Kidney (tissue), 13 donors: ENCODE measurements at regions not wholly inside any gene's neighbourhood (a gene's known extent, or its start where the extent isn't known, plus 50 kb on each side); places are given as distances from the start of the nearest gene placed in this dataset.
A peak's percentile ranks its signal among the peaks of the same experiment; 100 is the strongest.

ENCODE experiments used
- DNase-seq, 5 donors: peaks; one replicate each; pipeline ENCODE4 v3.0.0-alpha.2; 2013 to 2020
- FAIRE-seq: peaks from 2 replicates; lab custom pipeline; 2012; peaks lifted over from hg19 to GRCh38; lab: Jason Lieb, UNC
- H3K27ac ChIP-seq, 2 donors: one replicate each; pipeline ENCODE4 v1.7.0; 2013; ENCODE audit warnings: low read depth in 2 of 2, low read length in 2 of 2, inconsistent platforms in 1 of 2
- H3K27me3 ChIP-seq: one replicate; pipeline ENCODE4 v1.7.1; 2013; ENCODE audit warnings: low read length, inconsistent platforms; ENCODE audit not compliant: control insufficient read depth, insufficient read depth
- H3K36me3 ChIP-seq, 3 donors: one replicate each; pipeline versions ENCODE4 v1.7.0 to v1.7.1; 2013; ENCODE audit warnings: low read length in 3 of 3, control low read depth in 1 of 3, inconsistent platforms in 1 of 3; ENCODE audit not compliant: insufficient read depth in 3 of 3, control insufficient read depth in 2 of 3
- H3K4me1 ChIP-seq, 3 donors: one replicate each; pipeline versions ENCODE4 v1.7.0 to v1.7.1; 2013; ENCODE audit warnings: low read length in 3 of 3, inconsistent platforms in 1 of 3, low read depth in 1 of 3; ENCODE audit not compliant: control insufficient read depth in 2 of 3, insufficient read depth in 2 of 3
- H3K4me3 ChIP-seq, 3 donors: one replicate each; pipeline versions ENCODE4 v1.7.0 to v1.8.1; 2013; ENCODE audit warnings: low read length in 3 of 3, control low read depth in 1 of 3, inconsistent platforms in 1 of 3
- H3K9ac ChIP-seq, 3 donors: one replicate each; pipeline versions ENCODE4 v1.7.0 to v1.7.1; 2013; ENCODE audit warnings: low read length in 3 of 3, control low read depth in 1 of 3, inconsistent platforms in 1 of 3
- H3K9me3 ChIP-seq, 3 donors: one replicate each; pipeline versions ENCODE4 v1.7.0 to v1.7.1; 2013; ENCODE audit warnings: low read length in 3 of 3, control low read depth in 1 of 3, inconsistent platforms in 1 of 3; ENCODE audit not compliant: control insufficient read depth in 2 of 3, insufficient read depth in 1 of 3
- CTCF ChIP-seq: IDR thresholded peaks from 3 replicates; pipeline ENCODE4 v1.5.1; 2012; ENCODE audit warnings: mild to moderate bottlenecking, moderate library complexity, borderline replicate concordance; ENCODE audit not compliant: insufficient read depth; ENCODE audit errors: extremely low read depth
- intact Hi-C: fragments of 100-400 bp; cut with DNase I; formaldehyde crosslinking; loops from one replicate; pipeline ENCODE4 v1.11.1; 2022
- donor health status: control.
- donor health status: control.
- donor health status: control.
- donor health status: control.
- donor health status: control.
- donor health status: DM: yes; HTN: yes; CAD: no.
- donor health status: Normal renal cell carcinoma (clear cell type).

- DNase-seq: peak in 4 of 5 donors; percentile 3 to 70 (median 22)
- H3K27me3 ChIP-seq: no peaks in the 10 kb centered on the region
- no peak overlapping the region for H3K9ac ChIP-seq
- no peaks in the 10 kb centered on the region for H3K36me3 ChIP-seq
- H3K27ac ChIP-seq: no peak overlapping the region
- no peaks in the 10 kb centered on the region for H3K4me1 ChIP-seq
- H3K4me3 ChIP-seq: no peak overlapping the region
- intact Hi-C loops: no loop called here
- TF ChIP-seq CTCF: peak; percentile 60
- no peaks in the 10 kb centered on the region for H3K9me3 ChIP-seq
- no peak for FAIRE-seq
Observed at GRCh38 chr3:70120357-70120966, 120.9 kb downstream of the SAMMSON start.

GRCh38 chr3:70127192-70127591 lies 127.7 kb downstream of the SAMMSON start:
- FAIRE-seq: no peak
- intact Hi-C loops: no loop called here
- no peak for DNase-seq

GRCh38 chr3:70137366-70137765 lies 137.8 kb downstream of the SAMMSON start:
- Histone ChIP-seq H3K4me1 (no peaks in the 10 kb centered on the region), H3K27ac (no peak overlapping the region), H3K27me3 (no peaks in the 10 kb centered on the region), H3K9ac (no peak overlapping the region), H3K36me3 (no peaks in the 10 kb centered on the region), H3K9me3 (no peaks in the 10 kb centered on the region), H3K4me3 (no peak overlapping the region)
- intact Hi-C loops: no loop called here
- TF ChIP-seq CTCF: no peak
- FAIRE-seq (peak; percentile 37), DNase-seq (no peak)

More at GRCh38 chr3:70127192-70127591, 127.7 kb downstream of the SAMMSON start:
- TF ChIP-seq CTCF: no peak
- no peak overlapping the region for H3K4me3 ChIP-seq
- no peaks in the 10 kb centered on the region for H3K27me3 ChIP-seq
- H3K9me3 ChIP-seq: no peaks in the 10 kb centered on the region
- H3K27ac ChIP-seq: no peak overlapping the region
- H3K4me1 ChIP-seq: no peaks in the 10 kb centered on the region
- no peak overlapping the region for H3K9ac ChIP-seq
- H3K36me3 ChIP-seq: no peaks in the 10 kb centered on the region

- Histone ChIP-seq H3K9ac (no peak overlapping the region), H3K27ac (no peak overlapping the region), H3K36me3 (no peaks in the 10 kb centered on the region), H3K27me3 (no peaks in the 10 kb centered on the region), H3K9me3 (no peaks in the 10 kb centered on the region), H3K4me1 (no peaks in the 10 kb centered on the region), H3K4me3 (no peak overlapping the region)
- DNase-seq: no peak
- FAIRE-seq: no peak
- intact Hi-C loops: no loop called here
- TF ChIP-seq CTCF: no peak
Observed at GRCh38 chr3:70138606-70139005, 139.1 kb downstream of the SAMMSON start.
